A673 (cell line): ENCODE measurements at regions not wholly inside any gene's neighbourhood (a gene's known extent, or its start where the extent isn't known, plus 50 kb on each side); places are given as distances from the start of the nearest gene placed in this dataset.

Source experiments
- BruUV-seq: library from RNA; stranded (reverse); fragments of 400-500 nt; replicated peaks from 2 replicates; lab custom pipeline; 2021; lab: Mats Ljungman, UMichigan
- CTCF ChIA-PET: fragments of 300-600 bp; sonication (Branson Sonifier 250); formaldehyde crosslinking; loops from one replicate; lab custom pipeline; 2022; ENCODE audit warnings: antibody characterized with exemption; lab: Charles Lee
- POLR2A ChIA-PET: fragments of 300-600 bp; sonication (Branson Sonifier 250); formaldehyde crosslinking; loops from one replicate; lab custom pipeline; 2022; ENCODE audit warnings: antibody characterized with exemption; ENCODE audit not compliant: low non-redundant PET; lab: Charles Lee
- DNase-seq: peaks from one replicate; pipeline ENCODE4 v3.0.0-alpha.2; 2015; ENCODE audit warnings: low spot score
- H3K27ac ChIP-seq: fragments of 200-600 bp; sonication (generic); 2 replicates; pipeline ENCODE4 v1.5.1; 2016; ENCODE audit warnings: mixed run types, low read depth, mild to moderate bottlenecking, mixed read lengths, antibody characterized with exemption, low read length; ENCODE audit not compliant: poor library complexity, severe bottlenecking
- H3K27me3 ChIP-seq: fragments of 200-600 bp; sonication (generic); replicated peaks from 2 replicates; pipeline ENCODE4 v1.6.1; 2017; ENCODE audit warnings: mixed run types, low read depth, mild to moderate bottlenecking, mixed read lengths, antibody characterized with exemption, low read length; ENCODE audit not compliant: insufficient read depth, poor library complexity
- H3K36me3 ChIP-seq: fragments of 200-600 bp; sonication (generic); 2 replicates; pipeline ENCODE4 v1.6.1; 2016; ENCODE audit warnings: mixed run types, mild to moderate bottlenecking, mixed read lengths, antibody characterized with exemption, low read length; ENCODE audit not compliant: insufficient read depth, poor library complexity, severe bottlenecking
- H3K4me1 ChIP-seq: fragments of 200-600 bp; sonication (generic); 2 replicates; pipeline ENCODE4 v1.6.1; 2017; ENCODE audit warnings: mixed run types, mild to moderate bottlenecking, mixed read lengths, antibody characterized with exemption, low read length; ENCODE audit not compliant: insufficient read depth, poor library complexity, severe bottlenecking
- H3K4me3 ChIP-seq: fragments of 200-600 bp; sonication (generic); 2 replicates; pipeline ENCODE4 v1.5.1; 2016; ENCODE audit warnings: low read depth, mixed run types, mild to moderate bottlenecking, mixed read lengths, low read length; ENCODE audit not compliant: poor library complexity, severe bottlenecking
- H3K9me3 ChIP-seq: fragments of 200-600 bp; sonication (generic); 2 replicates; pipeline ENCODE4 v1.6.1; 2016; ENCODE audit warnings: mixed run types, low read depth, mild to moderate bottlenecking, mixed read lengths, antibody characterized with exemption, low read length; ENCODE audit not compliant: poor library complexity, severe bottlenecking
- CTCF ChIP-seq: fragments of 300-800, 200-600 bp; sonication (generic); conservative IDR thresholded peaks from 2 replicates; pipeline ENCODE4 v1.5.1; 2017; ENCODE audit warnings: low read depth, mild to moderate bottlenecking, antibody characterized with exemption, low read length, moderate library complexity, mixed read lengths
- EZH2 ChIP-seq: fragments of 200-600 bp; sonication (generic); IDR thresholded peaks from 2 replicates; pipeline ENCODE4 v1.6.1; 2017; ENCODE audit warnings: borderline replicate concordance, low read depth, mild to moderate bottlenecking, mixed read lengths, antibody characterized with exemption, low read length; ENCODE audit not compliant: poor library complexity, severe bottlenecking
- intact Hi-C: fragments of 100-400 bp; cut with micrococcal nuclease; formaldehyde crosslinking; loops from one replicate; pipeline ENCODE4 v1.10.0; 2022; ENCODE audit not compliant: unreplicated experiment

- intact Hi-C loops: no loop called here
- ChIA-PET CTCF (no interaction called here), POLR2A (no interaction called here)
Observed at GRCh38 chr6:48525849-48526248, 414.9 kb upstream of the PTCHD4 start.

GRCh38 chr6:48520951-48521350 is 410.0 kb upstream of the PTCHD4 start:
- Histone ChIP-seq H3K4me1 (no peaks in the 10 kb centered on the region), H3K4me3 (no peak overlapping the region), H3K27ac (no peak overlapping the region), H3K27me3 (no peaks in the 10 kb centered on the region), H3K9me3 (no peaks in the 10 kb centered on the region), H3K36me3 (no peaks in the 10 kb centered on the region)
- BruUV-seq: no TSS peak
- intact Hi-C loops: no loop called here
- no peak for DNase-seq
- ChIA-PET POLR2A (no interaction called here), CTCF (no interaction called here)
- TF ChIP-seq EZH2: no peak
- TF ChIP-seq CTCF: no peak

More at GRCh38 chr6:48525849-48526248, 414.9 kb upstream of the PTCHD4 start:
- BruUV-seq: no TSS peak
- H3K9me3 ChIP-seq: no peaks in the 10 kb centered on the region
- H3K4me3 ChIP-seq: no peak overlapping the region
- TF ChIP-seq EZH2: no peak
- no peak for TF ChIP-seq CTCF
- no peaks in the 10 kb centered on the region for H3K36me3 ChIP-seq
- no peak overlapping the region for H3K27ac ChIP-seq
- no peaks in the 10 kb centered on the region for H3K27me3 ChIP-seq
- DNase-seq: no peak
- no peaks in the 10 kb centered on the region for H3K4me1 ChIP-seq

GRCh38 chr6:48512390-48512789 is 401.4 kb upstream of the PTCHD4 start:
- H3K9me3 ChIP-seq: no peaks in the 10 kb centered on the region
- no peaks in the 10 kb centered on the region for H3K27me3 ChIP-seq
- no peaks in the 10 kb centered on the region for H3K4me1 ChIP-seq
- intact Hi-C loops: no loop called here
- no peak overlapping the region for H3K27ac ChIP-seq
- BruUV-seq: no TSS peak
- CTCF ChIA-PET: no interaction called here
- POLR2A ChIA-PET: no interaction called here
- H3K4me3 ChIP-seq: no peak overlapping the region
- H3K36me3 ChIP-seq: no peaks in the 10 kb centered on the region
- DNase-seq: no peak
- no peak for TF ChIP-seq CTCF
- no peak for TF ChIP-seq EZH2
